ENCODE measurements at regions not wholly inside any gene's neighbourhood (a gene's known extent, or its start where the extent isn't known, plus 50 kb on each side); places are given as distances from the start of the nearest gene placed in this dataset.

DNA sequence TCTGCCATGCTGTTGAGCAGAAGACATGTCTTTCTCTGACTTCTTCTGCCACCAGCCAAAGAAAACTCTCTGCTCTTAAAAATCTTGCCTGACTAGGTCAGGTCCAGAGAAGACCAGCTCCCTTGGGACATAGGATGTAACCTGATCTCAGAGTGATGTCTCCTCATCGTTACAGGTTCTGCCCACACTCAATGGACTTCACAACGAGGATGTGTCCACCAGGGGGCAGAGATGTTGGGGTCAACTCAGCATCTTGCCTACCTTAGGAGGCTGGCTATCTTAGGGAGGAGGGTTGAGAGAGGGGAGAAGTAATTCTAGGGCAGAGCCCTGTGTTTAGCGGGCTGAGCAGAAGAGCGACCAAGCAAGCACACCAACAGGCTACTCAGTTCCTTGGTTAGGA, 207.6 kb upstream of the CDH4 start:
- H3K4me3 ChIP-seq (replicated peaks; ENCODE audit: insufficient read depth, low read length): no peak overlapping the region
- no peak for DNase-seq (ENCODE audit: low read depth in 1 of 2, low spot score in 1 of 2)
- H3K27ac ChIP-seq (replicated peaks): no peak overlapping the region
- TF ChIP-seq GABPA (IDR thresholded peaks at IDR 0.05; ENCODE audit: low read depth) (no peak), SPI1 (IDR thresholded peaks at IDR 0.05; ENCODE audit: borderline replicate concordance, low read depth) (no peak), POLR2AphosphoS5 (IDR thresholded peaks at IDR 0.05; ENCODE audit: low read depth) (no peak)
- TF ChIP-seq, protein P1, sequence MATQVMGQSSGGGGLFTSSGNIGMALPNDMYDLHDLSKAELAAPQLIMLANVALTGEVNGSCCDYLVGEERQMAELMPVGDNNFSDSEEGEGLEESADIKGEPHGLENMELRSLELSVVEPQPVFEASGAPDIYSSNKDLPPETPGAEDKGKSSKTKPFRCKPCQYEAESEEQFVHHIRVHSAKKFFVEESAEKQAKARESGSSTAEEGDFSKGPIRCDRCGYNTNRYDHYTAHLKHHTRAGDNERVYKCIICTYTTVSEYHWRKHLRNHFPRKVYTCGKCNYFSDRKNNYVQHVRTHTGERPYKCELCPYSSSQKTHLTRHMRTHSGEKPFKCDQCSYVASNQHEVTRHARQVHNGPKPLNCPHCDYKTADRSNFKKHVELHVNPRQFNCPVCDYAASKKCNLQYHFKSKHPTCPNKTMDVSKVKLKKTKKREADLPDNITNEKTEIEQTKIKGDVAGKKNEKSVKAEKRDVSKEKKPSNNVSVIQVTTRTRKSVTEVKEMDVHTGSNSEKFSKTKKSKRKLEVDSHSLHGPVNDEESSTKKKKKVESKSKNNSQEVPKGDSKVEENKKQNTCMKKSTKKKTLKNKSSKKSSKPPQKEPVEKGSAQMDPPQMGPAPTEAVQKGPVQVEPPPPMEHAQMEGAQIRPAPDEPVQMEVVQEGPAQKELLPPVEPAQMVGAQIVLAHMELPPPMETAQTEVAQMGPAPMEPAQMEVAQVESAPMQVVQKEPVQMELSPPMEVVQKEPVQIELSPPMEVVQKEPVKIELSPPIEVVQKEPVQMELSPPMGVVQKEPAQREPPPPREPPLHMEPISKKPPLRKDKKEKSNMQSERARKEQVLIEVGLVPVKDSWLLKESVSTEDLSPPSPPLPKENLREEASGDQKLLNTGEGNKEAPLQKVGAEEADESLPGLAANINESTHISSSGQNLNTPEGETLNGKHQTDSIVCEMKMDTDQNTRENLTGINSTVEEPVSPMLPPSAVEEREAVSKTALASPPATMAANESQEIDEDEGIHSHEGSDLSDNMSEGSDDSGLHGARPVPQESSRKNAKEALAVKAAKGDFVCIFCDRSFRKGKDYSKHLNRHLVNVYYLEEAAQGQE (IDR thresholded peaks at IDR 0.05; ENCODE audit: insufficient replicate concordance, low read depth): no peak
- TF ChIP-seq, protein P2, sequence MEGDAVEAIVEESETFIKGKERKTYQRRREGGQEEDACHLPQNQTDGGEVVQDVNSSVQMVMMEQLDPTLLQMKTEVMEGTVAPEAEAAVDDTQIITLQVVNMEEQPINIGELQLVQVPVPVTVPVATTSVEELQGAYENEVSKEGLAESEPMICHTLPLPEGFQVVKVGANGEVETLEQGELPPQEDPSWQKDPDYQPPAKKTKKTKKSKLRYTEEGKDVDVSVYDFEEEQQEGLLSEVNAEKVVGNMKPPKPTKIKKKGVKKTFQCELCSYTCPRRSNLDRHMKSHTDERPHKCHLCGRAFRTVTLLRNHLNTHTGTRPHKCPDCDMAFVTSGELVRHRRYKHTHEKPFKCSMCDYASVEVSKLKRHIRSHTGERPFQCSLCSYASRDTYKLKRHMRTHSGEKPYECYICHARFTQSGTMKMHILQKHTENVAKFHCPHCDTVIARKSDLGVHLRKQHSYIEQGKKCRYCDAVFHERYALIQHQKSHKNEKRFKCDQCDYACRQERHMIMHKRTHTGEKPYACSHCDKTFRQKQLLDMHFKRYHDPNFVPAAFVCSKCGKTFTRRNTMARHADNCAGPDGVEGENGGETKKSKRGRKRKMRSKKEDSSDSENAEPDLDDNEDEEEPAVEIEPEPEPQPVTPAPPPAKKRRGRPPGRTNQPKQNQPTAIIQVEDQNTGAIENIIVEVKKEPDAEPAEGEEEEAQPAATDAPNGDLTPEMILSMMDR (IDR thresholded peaks at IDR 0.05; ENCODE audit: insufficient read depth, low read length): no peak
- no peaks in the 10 kb centered on the region for H3K27me3 ChIP-seq (ENCODE audit: insufficient read depth, poor library complexity, severe bottlenecking)

DNA sequence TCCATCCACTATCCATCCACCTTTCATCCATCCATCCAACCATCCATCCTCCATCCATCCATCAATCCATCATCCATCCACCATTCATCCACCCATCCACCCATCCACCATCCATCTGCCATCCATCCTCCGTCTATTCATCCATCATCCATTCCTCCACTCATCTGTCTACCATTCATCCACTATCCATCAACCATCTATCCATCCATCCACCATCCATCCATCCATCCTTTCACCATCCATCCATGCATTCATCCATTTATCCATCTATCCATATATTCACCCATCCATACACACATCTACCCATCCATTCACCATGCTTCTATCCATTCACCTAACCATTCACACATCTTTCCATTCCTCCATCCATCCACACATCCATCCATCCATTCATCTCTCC, 207.0 kb upstream of the CDH4 start:
- DNase-seq (ENCODE audit: low read depth in 1 of 2, low spot score in 1 of 2): no peak
- Histone ChIP-seq H3K27ac (replicated peaks) (no peak overlapping the region), H3K4me3 (replicated peaks; ENCODE audit: insufficient read depth, low read length) (no peak overlapping the region), H3K27me3 (ENCODE audit: insufficient read depth, poor library complexity, severe bottlenecking) (no peaks in the 10 kb centered on the region)
- TF ChIP-seq, protein P2 (IDR thresholded peaks at IDR 0.05; ENCODE audit: insufficient read depth, low read length): no peak
- TF ChIP-seq SPI1 (IDR thresholded peaks at IDR 0.05; ENCODE audit: borderline replicate concordance, low read depth): no peak

DNA sequence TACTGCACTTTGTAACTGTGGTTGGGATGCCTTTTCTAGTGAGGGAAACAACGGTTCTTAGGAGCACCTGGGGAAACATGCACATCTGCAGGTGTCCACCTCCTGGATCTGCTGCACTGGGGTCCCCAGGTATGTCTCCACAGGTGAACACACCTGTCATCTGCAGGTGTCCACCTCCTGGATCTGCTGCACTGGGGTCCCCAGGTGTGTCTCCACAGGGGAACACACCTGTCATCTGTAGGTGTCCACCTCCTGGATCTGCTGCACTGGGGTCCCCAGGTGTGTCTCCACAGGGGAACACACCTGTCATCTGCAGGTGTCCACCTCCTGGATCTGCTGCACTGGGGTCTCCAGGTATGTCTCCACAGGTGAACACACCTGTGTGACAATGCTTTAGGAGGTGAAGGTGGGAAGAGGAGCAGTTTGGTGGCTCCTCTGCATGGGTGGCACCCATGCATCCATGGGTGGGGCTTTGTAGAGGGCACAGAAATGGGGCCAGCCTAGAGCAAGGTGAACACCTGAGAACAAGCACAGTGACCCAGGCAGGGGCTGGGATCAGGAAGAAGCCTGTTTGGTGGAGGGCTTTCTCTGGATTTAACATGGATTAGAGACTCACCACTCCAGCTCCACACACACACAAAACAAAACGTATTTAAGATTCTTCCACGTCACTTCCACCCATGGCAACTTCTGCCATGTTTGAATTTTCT, 206.0 kb upstream of the CDH4 start:
- TF ChIP-seq POLR2AphosphoS5 (IDR thresholded peaks at IDR 0.05; ENCODE audit: low read depth): no peak
- TF ChIP-seq, protein P2 (IDR thresholded peaks at IDR 0.05; ENCODE audit: insufficient read depth, low read length): no peak
- TF ChIP-seq, protein P1 (IDR thresholded peaks at IDR 0.05; ENCODE audit: insufficient replicate concordance, low read depth): no peak
- no peak for TF ChIP-seq SPI1 (IDR thresholded peaks at IDR 0.05; ENCODE audit: borderline replicate concordance, low read depth)
- TF ChIP-seq GABPA (IDR thresholded peaks at IDR 0.05; ENCODE audit: low read depth): no peak
- DNase-seq (ENCODE audit: low read depth in 1 of 2, low spot score in 1 of 2): no peak
- no peaks in the 10 kb centered on the region for H3K27me3 ChIP-seq (ENCODE audit: insufficient read depth, poor library complexity, severe bottlenecking)

More for the DNA sequence above, 206.0 kb upstream of the CDH4 start:
- no peak overlapping the region for H3K27ac ChIP-seq (replicated peaks)
- no peak overlapping the region for H3K4me3 ChIP-seq (replicated peaks; ENCODE audit: insufficient read depth, low read length)

Data from HL-60 (cell line).